Skin epidermis (tissue), 12 donors: ENCODE measurements at regions not wholly inside any gene's neighbourhood (a gene's known extent, or its start where the extent isn't known, plus 50 kb on each side); places are given as distances from the start of the nearest gene placed in this dataset.
"Not testable (repeated sequence)": the region's sequence is repeated elsewhere in the genome, so short reads cannot be mapped to it uniquely, and the experiment has no call there.

ENCODE experiments used
- H3K27ac ChIP-seq, 21 experiments: fragments of 200-600 bp; sonication (generic) in 11 of 21; one replicate each; pipeline ENCODE4 v1.5.0; 2020; ENCODE audit warnings: mild to moderate bottlenecking in 3 of 21, inconsistent platforms in 2 of 21, moderate library complexity in 2 of 21
- H3K4me3 ChIP-seq, 7 experiments: fragments of 200-600 bp; sonication (generic) in 2 of 7; one replicate each; pipeline ENCODE4 v1.5.0; 2020; ENCODE audit warnings: inconsistent platforms in 2 of 7, mild to moderate bottlenecking in 2 of 7, moderate library complexity in 1 of 7

DNA sequence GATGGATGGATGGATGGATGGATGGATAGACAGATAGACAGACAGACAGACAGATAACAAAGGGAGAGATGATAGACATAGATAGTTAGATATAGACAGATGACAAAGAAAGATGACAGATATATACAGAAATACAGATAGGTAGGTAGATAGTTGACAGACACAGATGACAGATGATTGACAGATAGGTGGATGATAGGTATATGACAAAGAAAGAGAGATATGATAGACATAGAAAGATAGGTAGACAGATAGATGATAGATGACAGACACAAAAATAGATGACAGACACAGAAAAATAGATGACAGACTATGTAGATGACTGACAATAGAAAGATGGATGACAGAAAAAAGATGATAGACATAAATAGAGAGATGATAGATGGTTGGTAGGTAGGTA, 200.0 kb upstream of the TAS2R1 start:
- H3K27ac ChIP-seq, result no peak overlapping the region
- H3K4me3 ChIP-seq, result no peak overlapping the region

DNA sequence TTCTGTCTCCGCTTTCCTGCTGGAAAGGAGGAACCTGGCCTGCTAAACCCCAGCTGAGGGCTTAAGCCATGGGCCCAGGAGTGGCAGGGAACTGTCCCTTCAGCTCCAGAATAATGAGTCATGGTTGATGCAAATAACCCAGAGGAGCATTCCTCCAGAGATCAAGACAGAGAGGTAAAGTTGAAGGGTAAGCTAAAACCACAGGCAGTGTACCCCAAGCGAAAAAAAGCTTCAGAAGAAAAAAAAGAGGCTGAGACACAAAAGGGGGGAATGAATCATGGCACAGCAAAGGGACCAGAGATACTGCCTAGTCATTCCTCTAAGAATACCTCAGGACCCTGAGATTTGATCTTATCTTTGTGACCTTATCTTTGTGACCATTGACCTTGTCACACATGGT, 199.5 kb upstream of the TAS2R1 start:
- no peak overlapping the region for H3K4me3 ChIP-seq
- H3K27ac ChIP-seq, result no peak overlapping the region

- H3K27ac ChIP-seq, result peak overlapping the region in 3 of 21 experiments; percentile 23 to 67 (median 45)
- no peak overlapping the region for H3K4me3 ChIP-seq
Measured at GRCh38 chr5:9820691-9821449, 190.7 kb upstream of the TAS2R1 start.

DNA sequence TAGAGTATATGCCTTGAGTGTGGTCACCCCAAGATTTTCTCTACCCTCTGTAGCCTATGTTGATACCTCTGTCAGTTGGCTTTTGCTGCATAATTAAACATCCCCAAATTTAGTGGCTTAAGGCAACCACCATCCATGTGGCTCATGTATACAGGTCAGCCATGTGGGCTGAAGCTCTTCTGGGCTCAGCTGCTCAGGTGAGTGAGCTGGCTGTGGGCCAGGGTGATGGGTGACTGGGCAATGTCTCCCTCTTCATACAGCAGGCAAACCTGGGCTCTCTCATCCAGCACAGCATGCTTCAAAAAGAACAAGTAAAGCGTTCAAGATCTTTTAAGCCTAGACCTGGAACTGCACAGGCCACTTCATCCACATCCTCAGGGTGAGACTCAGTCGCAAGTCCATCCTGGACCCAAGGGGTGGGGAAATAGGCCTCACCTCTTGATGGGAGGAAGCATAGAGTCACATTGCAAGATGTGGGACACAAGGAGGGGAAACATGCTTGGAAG, 188.2 kb upstream of the TAS2R1 start:
- H3K4me3 ChIP-seq, result no peak overlapping the region
- no peak overlapping the region for H3K27ac ChIP-seq

GRCh38 chr5:9817819-9818218, 187.7 kb upstream of the TAS2R1 start:
- Histone ChIP-seq H3K27ac (no peak overlapping the region), H3K4me3 (no peak overlapping the region)

DNA sequence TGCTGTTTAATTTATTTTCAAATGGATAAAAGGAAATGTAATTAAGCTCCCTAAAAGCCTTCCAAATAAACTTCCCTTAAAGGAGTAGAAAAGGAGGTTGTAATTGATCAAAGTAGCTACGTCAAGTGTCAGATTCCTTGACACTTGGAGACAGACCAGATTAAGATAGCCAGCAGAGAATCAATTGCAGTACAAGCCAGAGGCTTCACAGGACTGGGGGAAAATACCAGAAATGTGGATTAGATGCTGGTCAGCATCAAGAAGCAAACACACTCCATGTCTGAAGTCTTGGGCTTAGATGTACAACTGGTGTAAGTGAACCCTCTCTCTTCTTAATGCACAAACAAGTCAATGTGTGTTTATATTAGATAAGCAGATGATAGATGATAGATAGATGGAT, 184.9 kb upstream of the TAS2R1 start:
- H3K4me3 ChIP-seq, result no peak overlapping the region
- no peak overlapping the region for H3K27ac ChIP-seq

GRCh38 chr5:9813305-9813704, 183.2 kb upstream of the TAS2R1 start:
- H3K4me3 ChIP-seq, result no peak overlapping the region
- H3K27ac ChIP-seq, result no peak overlapping the region

- H3K4me3 ChIP-seq, H3K27ac ChIP-seq: not testable (repeated sequence)
Measured at GRCh38 chr5:9807366-9807765, 177.2 kb upstream of the TAS2R1 start.

DNA sequence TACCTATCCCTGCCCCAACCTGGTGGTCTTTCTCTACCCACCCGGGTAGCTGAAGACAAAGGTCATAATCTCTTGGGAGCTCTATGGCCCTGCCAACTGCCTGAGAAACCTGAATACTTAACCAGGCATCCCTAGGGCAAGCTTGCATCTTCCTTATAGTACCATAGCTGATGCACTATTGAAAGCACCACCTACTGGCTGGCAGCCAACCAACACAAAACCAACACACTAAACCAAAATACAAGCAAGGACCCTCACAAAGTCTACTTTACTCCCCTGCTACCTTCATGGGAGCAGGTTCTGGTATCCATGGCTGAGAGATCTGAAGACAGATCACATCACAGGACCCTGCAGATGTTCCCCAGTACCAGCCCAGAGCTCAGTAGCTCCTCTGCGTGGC, 171.8 kb upstream of the TAS2R1 start:
- Histone ChIP-seq H3K4me3 (no peak overlapping the region), H3K27ac (no peak overlapping the region)

- Histone ChIP-seq H3K27ac (no peak overlapping the region), H3K4me3 (no peak overlapping the region)
Measured at GRCh38 chr5:9799606-9800005, 169.5 kb upstream of the TAS2R1 start.

DNA sequence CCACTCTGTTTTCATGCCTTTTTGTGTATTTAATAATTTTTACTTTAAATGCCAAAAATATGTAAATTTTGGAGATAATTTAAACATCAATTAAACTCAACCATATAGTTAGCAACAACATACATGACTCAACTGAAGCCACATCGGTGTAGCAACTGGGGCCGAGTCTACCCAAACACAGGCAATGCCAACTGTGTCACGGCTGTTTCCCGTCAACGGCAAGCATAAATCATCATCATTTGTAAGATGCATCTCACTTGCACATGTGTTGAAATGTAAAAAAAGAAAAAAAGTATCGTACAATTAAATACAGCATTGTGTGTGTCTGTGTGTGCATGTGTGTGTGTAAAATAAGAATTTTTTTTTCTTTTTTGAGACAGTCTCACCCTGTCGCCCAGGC, 160.1 kb upstream of the TAS2R1 start:
- Histone ChIP-seq H3K27ac (no peak overlapping the region), H3K4me3 (no peak overlapping the region)

DNA sequence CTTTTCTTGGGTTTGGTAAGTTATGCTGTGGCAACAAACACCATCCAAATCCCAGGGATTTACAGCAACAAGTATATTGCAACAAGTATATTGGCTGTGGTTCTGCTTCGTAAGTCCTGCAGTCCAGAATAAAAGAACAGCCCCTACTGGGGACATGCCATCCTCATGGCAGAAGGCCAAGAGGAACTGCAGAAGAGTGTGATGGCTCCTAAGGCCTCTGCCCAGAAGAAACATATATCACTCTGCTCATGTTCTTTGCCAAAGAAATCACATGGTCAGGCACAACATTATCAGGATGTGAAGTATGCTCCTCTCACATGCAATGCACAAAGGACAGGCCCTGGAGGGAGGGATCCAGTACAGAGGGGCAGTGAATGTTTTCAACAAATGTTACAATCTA, 159.6 kb upstream of the TAS2R1 start:
- H3K27ac ChIP-seq, result no peak overlapping the region
- H3K4me3 ChIP-seq, result no peak overlapping the region

GRCh38 chr5:9787861-9788600, 157.9 kb upstream of the TAS2R1 start:
- Histone ChIP-seq H3K27ac (no peak overlapping the region), H3K4me3 (no peak overlapping the region)

DNA sequence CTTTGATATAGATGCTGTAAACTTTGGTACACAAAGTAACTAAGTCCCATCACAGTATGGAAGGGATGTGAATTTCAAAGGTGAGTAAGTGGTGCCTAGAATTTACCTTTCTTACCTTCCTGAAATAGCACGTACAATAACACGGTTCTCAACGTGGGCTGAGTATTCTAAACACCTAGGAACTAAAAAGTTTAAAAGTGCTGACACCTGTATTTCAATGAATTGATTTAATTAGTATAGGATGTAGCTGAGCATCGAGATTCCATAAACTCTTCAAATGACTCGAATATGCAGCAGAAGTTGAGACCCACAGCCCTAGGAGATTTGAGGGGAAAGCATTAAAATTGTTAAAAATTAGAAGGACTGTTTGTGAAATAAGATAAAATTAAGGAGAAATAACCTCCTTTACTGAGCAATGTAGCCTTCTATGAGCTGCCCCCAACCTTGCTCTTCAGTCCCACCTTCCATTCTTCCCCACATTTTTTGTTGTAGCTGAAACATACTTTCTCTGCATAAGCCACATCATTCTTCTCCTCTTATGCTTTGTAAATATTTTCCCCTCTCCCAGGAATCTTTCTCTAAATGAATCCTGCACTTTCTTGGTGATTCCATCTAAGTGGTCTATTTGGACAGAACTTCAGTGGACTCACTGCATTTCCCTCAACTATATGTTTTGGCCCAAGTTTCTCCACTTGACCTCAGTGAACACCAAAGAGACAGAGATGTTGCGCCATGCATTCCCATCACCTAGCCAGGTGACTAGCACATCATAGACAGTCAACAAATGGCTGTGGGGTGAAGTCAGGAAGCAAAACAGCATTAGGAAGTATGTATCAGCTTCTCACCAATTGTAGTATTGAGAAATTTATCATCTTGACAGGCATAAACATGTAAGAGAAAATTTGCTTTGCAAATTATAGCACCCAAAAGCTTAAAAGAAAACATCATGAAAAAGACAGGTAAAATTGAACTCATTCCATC, 156.5 kb upstream of the TAS2R1 start:
- H3K4me3 ChIP-seq, result no peak overlapping the region
- H3K27ac ChIP-seq, result no peak overlapping the region

DNA sequence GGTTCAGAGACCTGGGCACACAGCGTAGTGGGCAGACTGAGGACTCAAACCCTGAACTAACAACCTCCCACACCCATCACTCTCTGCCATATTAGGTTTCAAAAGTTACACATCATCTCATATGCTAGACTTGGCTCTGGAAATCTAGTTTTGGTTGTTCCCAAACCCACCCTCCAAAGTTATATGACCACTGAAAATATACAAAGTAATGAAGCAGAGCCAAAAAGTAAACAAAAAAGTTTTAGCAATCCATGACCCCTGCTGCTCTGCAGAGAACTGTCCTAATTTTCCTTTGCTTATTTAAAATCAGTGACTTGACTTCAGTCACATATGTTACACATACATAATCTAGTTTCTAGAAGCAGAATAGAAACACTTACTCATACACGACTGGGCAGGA, 155.6 kb upstream of the TAS2R1 start:
- Histone ChIP-seq H3K4me3 (no peak overlapping the region), H3K27ac (no peak overlapping the region)

DNA sequence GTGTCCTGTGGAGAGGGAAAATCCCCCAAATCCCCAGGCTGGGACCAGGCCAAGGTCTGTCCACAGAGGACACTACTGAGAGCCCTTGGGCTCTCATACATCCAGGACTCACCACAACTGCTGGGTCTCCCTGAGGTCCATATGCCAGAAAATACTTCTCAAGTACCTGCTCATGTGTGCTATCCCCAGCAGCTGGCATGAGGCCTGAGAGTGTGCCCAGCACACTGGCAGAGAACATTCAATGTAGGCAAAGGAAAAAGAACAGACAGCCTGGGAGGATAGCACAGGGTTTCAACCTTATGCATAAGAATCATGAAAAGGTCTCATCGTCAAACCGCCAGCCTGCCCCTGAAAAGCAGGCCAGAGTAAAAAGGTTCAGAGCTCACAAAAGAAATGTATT, 154.1 kb upstream of the TAS2R1 start:
- Histone ChIP-seq H3K27ac (no peak overlapping the region), H3K4me3 (no peak overlapping the region)

- no peak overlapping the region for H3K4me3 ChIP-seq
- H3K27ac ChIP-seq, result no peak overlapping the region
Measured at GRCh38 chr5:9782826-9783560, 152.8 kb upstream of the TAS2R1 start.

DNA sequence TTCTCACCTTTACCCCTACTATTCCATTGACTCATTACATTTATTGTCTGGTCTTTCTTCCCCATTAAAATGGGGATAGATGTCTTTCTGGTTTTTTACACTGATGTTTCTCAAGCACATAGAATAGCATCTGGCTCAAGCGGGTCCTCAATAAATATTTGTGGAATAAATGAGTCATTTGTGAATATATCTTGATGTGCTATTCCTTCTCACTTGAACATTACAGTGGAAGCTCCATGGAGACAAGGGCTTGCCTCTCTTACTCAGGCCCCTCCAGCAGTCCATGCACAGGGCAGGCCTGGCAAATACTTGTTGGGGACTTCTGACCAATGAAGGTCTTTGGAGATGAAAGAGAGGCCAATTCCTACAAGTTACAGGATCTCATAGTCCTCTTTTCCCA, 151.7 kb upstream of the TAS2R1 start:
- no peak overlapping the region for H3K27ac ChIP-seq

DNA sequence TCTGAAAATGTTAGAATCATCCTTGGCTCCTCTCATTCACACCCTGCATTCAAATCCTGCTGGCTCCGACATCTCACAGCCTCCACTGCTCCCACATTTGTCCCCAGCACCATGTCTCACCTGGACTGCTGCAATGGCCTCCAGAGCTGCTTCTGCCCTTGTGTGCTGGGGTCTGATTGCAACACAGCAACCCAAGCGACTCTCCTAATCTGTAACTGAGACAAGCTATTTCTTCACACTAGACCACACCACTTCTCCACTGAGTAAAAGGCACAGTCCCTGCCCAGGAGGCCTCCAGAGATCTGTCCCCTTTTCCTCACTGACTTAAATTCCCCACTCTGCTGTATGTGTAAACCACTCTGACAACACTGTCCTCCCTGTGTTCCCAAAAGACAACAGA, 151.1 kb upstream of the TAS2R1 start:
- Histone ChIP-seq H3K4me3 (no peak overlapping the region), H3K27ac (no peak overlapping the region)

More for the DNA sequence above, 151.7 kb upstream of the TAS2R1 start:
- H3K4me3 ChIP-seq, result no peak overlapping the region
